OCI-LY3 (cell line): ENCODE measurements at regions not wholly inside any gene's neighbourhood (a gene's known extent, or its start where the extent isn't known, plus 50 kb on each side); places are given as distances from the start of the nearest gene placed in this dataset.

Experiments
- H2AFZ ChIP-seq: fragments of 200-600, 300-600 bp; shearing (Covaris generic); 2 replicates; pipeline ENCODE4 v1.6.0; 2014; ENCODE audit warnings: antibody characterized with exemption, low read depth, low read length
- H3K27ac ChIP-seq: fragments of 200-600, 300-600 bp; sonication (generic); 2 replicates; pipeline ENCODE4 v1.5.1; 2014; ENCODE audit warnings: mild to moderate bottlenecking, low read length, moderate library complexity, mixed read lengths
- H3K27me3 ChIP-seq: fragments of 200-600, 300-600 bp; sonication (generic); 2 replicates; pipeline ENCODE4 v1.6.1; 2014; ENCODE audit warnings: low read depth, low read length, mixed read lengths
- H3K36me3 ChIP-seq: fragments of 200-600, 300-600 bp; sonication (generic); replicated peaks from 2 replicates; pipeline ENCODE3; 2014; ENCODE audit warnings: low read depth, low read length, mixed read lengths
- H3K4me1 ChIP-seq: fragments of 300-600, 200-600 bp; sonication (generic); 2 replicates; pipeline ENCODE4 v1.6.1; 2014; ENCODE audit warnings: low read length, mixed read lengths
- H3K4me2 ChIP-seq: fragments of 200-600, 300-600 bp; sonication (generic); 2 replicates; pipeline ENCODE4 v1.6.1; 2014; ENCODE audit warnings: low read length, mixed read lengths
- H3K4me3 ChIP-seq: fragments of 300-600, 200-600 bp; sonication (generic); 2 replicates; pipeline ENCODE4 v1.5.1; 2014; ENCODE audit warnings: antibody characterized with exemption, mild to moderate bottlenecking, low read length, moderate library complexity
- H3K79me2 ChIP-seq: fragments of 300-600, 200-600 bp; shearing (Covaris generic); 2 replicates; pipeline ENCODE4 v1.6.1; 2014; ENCODE audit warnings: mild to moderate bottlenecking, low read length, mixed read lengths
- H3K9ac ChIP-seq: fragments of 300-600, 200-600 bp; shearing (Covaris generic); 2 replicates; pipeline ENCODE4 v1.6.0; 2014; ENCODE audit warnings: mild to moderate bottlenecking, low read length, moderate library complexity
- H3K9me3 ChIP-seq: fragments of 200-600, 300-600 bp; shearing (Covaris generic); 2 replicates; pipeline ENCODE4 v1.6.1; 2014; ENCODE audit warnings: low read length, mixed read lengths; ENCODE audit not compliant: insufficient read depth
- H4K20me1 ChIP-seq: fragments of 200-600, 300-600 bp; sonication (generic); 2 replicates; pipeline ENCODE4 v1.6.1; 2016; ENCODE audit warnings: low read length, mixed read lengths; ENCODE audit not compliant: insufficient read depth
- EZH2phosphoT487 ChIP-seq: fragments of 200-600 bp; shearing (Covaris generic); IDR thresholded peaks from 2 replicates; pipeline ENCODE4 v1.6.1; 2018; ENCODE audit warnings: antibody characterized with exemption, mixed run types, low read depth
- TF ChIP-seq, protein P1 (sequence below): fragments of 200-600, 300-600 bp; sonication (generic); IDR thresholded peaks from 2 replicates; pipeline ENCODE4 v1.5.1; 2014; ENCODE audit warnings: antibody characterized with exemption, low read length, low read depth

DNA sequence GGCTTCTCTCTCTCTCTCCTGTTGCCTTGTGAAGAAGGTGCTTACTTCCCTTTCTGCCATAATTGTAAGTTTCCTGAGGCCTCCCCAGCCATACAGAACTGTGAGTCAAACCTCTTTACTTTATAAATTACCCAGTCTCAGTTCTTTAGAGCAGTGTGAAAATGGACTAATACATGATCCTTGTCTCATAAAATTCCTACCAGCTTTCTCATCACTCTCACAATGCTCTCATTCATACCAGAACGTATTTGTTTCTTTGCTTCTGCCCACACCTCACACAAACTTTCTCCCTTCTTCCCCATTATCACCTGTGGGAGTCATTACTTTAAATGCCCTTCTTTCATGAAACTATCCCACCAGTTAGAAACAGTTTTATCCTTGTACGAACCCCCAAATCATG, 62.7 kb upstream of the ARHGAP42 start:
- no peak overlapping the region for H2AFZ ChIP-seq
- H3K4me3 ChIP-seq = no peak overlapping the region
- H3K9ac ChIP-seq = no peak overlapping the region
- H3K79me2 ChIP-seq = no peaks in the 10 kb centered on the region
- H3K27me3 ChIP-seq = no peaks in the 10 kb centered on the region
- no peak for TF ChIP-seq EZH2phosphoT487
- TF ChIP-seq, protein P1, sequence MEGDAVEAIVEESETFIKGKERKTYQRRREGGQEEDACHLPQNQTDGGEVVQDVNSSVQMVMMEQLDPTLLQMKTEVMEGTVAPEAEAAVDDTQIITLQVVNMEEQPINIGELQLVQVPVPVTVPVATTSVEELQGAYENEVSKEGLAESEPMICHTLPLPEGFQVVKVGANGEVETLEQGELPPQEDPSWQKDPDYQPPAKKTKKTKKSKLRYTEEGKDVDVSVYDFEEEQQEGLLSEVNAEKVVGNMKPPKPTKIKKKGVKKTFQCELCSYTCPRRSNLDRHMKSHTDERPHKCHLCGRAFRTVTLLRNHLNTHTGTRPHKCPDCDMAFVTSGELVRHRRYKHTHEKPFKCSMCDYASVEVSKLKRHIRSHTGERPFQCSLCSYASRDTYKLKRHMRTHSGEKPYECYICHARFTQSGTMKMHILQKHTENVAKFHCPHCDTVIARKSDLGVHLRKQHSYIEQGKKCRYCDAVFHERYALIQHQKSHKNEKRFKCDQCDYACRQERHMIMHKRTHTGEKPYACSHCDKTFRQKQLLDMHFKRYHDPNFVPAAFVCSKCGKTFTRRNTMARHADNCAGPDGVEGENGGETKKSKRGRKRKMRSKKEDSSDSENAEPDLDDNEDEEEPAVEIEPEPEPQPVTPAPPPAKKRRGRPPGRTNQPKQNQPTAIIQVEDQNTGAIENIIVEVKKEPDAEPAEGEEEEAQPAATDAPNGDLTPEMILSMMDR = no peak
- no peaks in the 10 kb centered on the region for H3K9me3 ChIP-seq
- no peaks in the 10 kb centered on the region for H3K4me1 ChIP-seq
- no peaks in the 10 kb centered on the region for H4K20me1 ChIP-seq
- no peaks in the 10 kb centered on the region for H3K36me3 ChIP-seq
- H3K27ac ChIP-seq = no peak overlapping the region
- no peak overlapping the region for H3K4me2 ChIP-seq

DNA sequence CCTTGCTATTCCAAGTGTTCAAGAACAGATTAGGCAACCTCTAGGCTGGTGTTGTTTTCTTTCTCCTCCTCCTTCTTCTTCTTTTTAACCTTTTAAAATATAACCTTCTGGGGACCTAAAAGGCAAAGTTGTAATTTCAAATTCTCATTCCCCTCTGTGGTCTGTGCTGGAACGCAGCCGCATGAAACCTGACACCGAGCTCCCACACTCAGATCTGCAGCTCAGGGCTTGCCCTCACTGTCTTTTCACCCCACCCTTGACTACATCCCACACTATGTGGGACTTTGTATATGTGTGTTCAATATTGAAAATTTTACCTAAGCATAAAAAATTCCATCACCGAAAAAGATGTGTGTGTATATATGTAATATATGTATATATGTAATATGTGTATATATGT, 62.0 kb upstream of the ARHGAP42 start:
- Histone ChIP-seq H3K4me2 (no peak overlapping the region), H4K20me1 (no peaks in the 10 kb centered on the region), H3K9ac (no peak overlapping the region), H3K4me1 (no peaks in the 10 kb centered on the region), H2AFZ (no peak overlapping the region), H3K36me3 (no peaks in the 10 kb centered on the region), H3K27ac (no peak overlapping the region), H3K79me2 (no peaks in the 10 kb centered on the region), H3K27me3 (no peaks in the 10 kb centered on the region), H3K9me3 (no peaks in the 10 kb centered on the region), H3K4me3 (no peak overlapping the region)
- TF ChIP-seq, protein P1 = no peak
- no peak for TF ChIP-seq EZH2phosphoT487

DNA sequence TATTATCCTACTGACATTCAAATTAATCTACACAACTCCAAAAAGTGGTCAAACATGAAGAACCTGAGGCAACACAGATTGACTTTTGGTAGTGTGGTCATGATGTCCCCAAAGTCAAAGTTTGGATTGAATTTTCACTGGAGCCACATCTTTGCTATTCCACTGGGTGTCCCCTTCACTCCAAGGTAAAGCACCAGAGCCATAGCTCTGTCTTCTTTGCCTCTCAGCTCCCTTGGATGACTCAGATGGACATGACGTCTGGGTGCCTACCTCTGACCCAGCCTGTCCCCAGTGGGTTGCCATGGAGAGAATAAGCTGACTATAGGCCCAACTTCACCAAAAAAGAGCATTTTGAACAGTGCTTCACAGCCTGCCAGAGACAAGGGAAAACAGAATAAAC, 57.4 kb upstream of the ARHGAP42 start:
- Histone ChIP-seq H3K9ac (no peak overlapping the region), H2AFZ (no peak overlapping the region), H3K4me1 (no peaks in the 10 kb centered on the region), H3K4me3 (no peak overlapping the region), H3K9me3 (no peaks in the 10 kb centered on the region), H4K20me1 (no peaks in the 10 kb centered on the region), H3K27me3 (no peaks in the 10 kb centered on the region), H3K36me3 (no peaks in the 10 kb centered on the region), H3K79me2 (no peaks in the 10 kb centered on the region), H3K27ac (no peak overlapping the region), H3K4me2 (no peak overlapping the region)
- TF ChIP-seq EZH2phosphoT487 = no peak
- TF ChIP-seq, protein P1 = no peak

DNA sequence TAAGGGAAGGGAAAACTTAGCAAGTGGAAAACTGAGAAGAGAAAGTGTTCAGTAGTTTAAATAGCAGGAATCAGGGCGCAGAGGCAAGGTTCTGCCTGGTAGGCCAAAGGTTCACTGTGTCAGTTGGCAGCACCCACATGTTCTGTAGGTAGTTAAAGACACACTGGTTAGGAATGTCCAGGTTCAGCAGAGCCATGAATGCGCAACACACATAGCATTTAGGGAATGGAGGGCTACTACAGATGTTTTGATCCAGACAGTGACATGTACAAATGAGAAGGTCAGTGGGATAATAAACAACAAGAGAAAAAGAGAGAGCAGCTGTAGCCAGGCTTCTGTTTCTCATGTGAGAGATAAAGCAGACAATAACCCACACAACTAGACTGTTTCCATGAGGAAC, 56.2 kb upstream of the ARHGAP42 start:
- no peaks in the 10 kb centered on the region for H3K36me3 ChIP-seq
- H3K4me1 ChIP-seq = no peaks in the 10 kb centered on the region
- no peaks in the 10 kb centered on the region for H3K27me3 ChIP-seq
- no peak for TF ChIP-seq EZH2phosphoT487
- TF ChIP-seq, protein P1 = no peak
- H3K4me3 ChIP-seq = no peak overlapping the region
- H3K27ac ChIP-seq = no peak overlapping the region
- H2AFZ ChIP-seq = no peak overlapping the region
- H3K4me2 ChIP-seq = no peak overlapping the region
- no peak overlapping the region for H3K9ac ChIP-seq
- no peaks in the 10 kb centered on the region for H4K20me1 ChIP-seq
- H3K79me2 ChIP-seq = no peaks in the 10 kb centered on the region
- no peaks in the 10 kb centered on the region for H3K9me3 ChIP-seq
